ENCODE measurements at regions not wholly inside any gene's neighbourhood (a gene's known extent, or its start where the extent isn't known, plus 50 kb on each side); places are given as distances from the start of the nearest gene placed in this dataset.

- no peak for DNase-seq (ENCODE audit: low read depth, low spot score)
Measured at GRCh38 chr4:141328560-141329173, 108.0 kb downstream of the ZNF330 start.

More at GRCh38 chr4:141328560-141329173, 108.0 kb downstream of the ZNF330 start:
- Histone ChIP-seq H3K9me3 (replicated peaks; ENCODE audit: control insufficient read depth, insufficient read depth, low read length) (no peaks in the 10 kb centered on the region), H3K4me2 (ENCODE audit: insufficient read depth, low read length) (no peak overlapping the region), H3K4me3 (replicated peaks in 1 of 3; ENCODE audit: insufficient read depth in 1 of 3, low read depth in 1 of 3, low read length in 3 of 3) (no peak overlapping the region), H3K9ac (replicated peaks; ENCODE audit: extremely low read depth, insufficient read depth, low read length) (no peak overlapping the region), H3K4me1 (ENCODE audit: control insufficient read depth, extremely low read depth, insufficient read depth, low read length) (peaks cover 2% of the 10 kb centered on the region), H4K20me1 (replicated peaks; ENCODE audit: control insufficient read depth, extremely low read depth, insufficient read depth, low read length) (no peaks in the 10 kb centered on the region), H3K36me3 (ENCODE audit: control insufficient read depth in 2 of 2, extremely low read depth in 1 of 2, insufficient read depth in 2 of 2, low read length in 2 of 2) (no peaks in the 10 kb centered on the region), H3K79me2 (ENCODE audit: control insufficient read depth, insufficient read depth, low read length) (no peaks in the 10 kb centered on the region), H2AFZ (ENCODE audit: low read depth, low read length) (no peak overlapping the region), H3K9me1 (replicated peaks; ENCODE audit: control insufficient read depth, extremely low read depth, insufficient read depth, low read length) (no peaks in the 10 kb centered on the region), H3K27ac (ENCODE audit: insufficient read depth, low read depth, low read length) (no peak overlapping the region), H3K27me3 (ENCODE audit: control insufficient read depth in 2 of 2, insufficient read depth in 2 of 2, low read length in 2 of 2) (no peaks in the 10 kb centered on the region)
- TF ChIP-seq EZH2 (IDR thresholded peaks at IDR 0.05; ENCODE audit: borderline replicate concordance, low read depth, low read length, severe bottlenecking): no peak
- TF ChIP-seq GATA2 (IDR thresholded peaks at IDR 0.05; ENCODE audit: insufficient read depth, insufficient read length, low read depth, low read length): no peak
- no peak for TF ChIP-seq JUN (IDR thresholded peaks at IDR 0.05; ENCODE audit: borderline replicate concordance, insufficient read depth, insufficient read length, low read depth)
- TF ChIP-seq, protein P1, sequence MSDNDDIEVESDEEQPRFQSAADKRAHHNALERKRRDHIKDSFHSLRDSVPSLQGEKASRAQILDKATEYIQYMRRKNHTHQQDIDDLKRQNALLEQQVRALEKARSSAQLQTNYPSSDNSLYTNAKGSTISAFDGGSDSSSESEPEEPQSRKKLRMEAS (IDR thresholded peaks at IDR 0.05; ENCODE audit: insufficient read depth, insufficient read length): no peak
- TF ChIP-seq, protein P2, sequence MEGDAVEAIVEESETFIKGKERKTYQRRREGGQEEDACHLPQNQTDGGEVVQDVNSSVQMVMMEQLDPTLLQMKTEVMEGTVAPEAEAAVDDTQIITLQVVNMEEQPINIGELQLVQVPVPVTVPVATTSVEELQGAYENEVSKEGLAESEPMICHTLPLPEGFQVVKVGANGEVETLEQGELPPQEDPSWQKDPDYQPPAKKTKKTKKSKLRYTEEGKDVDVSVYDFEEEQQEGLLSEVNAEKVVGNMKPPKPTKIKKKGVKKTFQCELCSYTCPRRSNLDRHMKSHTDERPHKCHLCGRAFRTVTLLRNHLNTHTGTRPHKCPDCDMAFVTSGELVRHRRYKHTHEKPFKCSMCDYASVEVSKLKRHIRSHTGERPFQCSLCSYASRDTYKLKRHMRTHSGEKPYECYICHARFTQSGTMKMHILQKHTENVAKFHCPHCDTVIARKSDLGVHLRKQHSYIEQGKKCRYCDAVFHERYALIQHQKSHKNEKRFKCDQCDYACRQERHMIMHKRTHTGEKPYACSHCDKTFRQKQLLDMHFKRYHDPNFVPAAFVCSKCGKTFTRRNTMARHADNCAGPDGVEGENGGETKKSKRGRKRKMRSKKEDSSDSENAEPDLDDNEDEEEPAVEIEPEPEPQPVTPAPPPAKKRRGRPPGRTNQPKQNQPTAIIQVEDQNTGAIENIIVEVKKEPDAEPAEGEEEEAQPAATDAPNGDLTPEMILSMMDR (IDR thresholded peaks at IDR 0.05; ENCODE audit: extremely low read depth in 1 of 2, insufficient read depth in 1 of 2, low read depth in 1 of 2, low read length in 2 of 2): no peak
- no peak for TF ChIP-seq POLR2AphosphoS5 (IDR thresholded peaks at IDR 0.05; ENCODE audit: insufficient read depth, low read depth, low read length)
- no peak for TF ChIP-seq FOS (IDR thresholded peaks at IDR 0.05; ENCODE audit: borderline replicate concordance, insufficient read depth, low read length)
- no peak for FAIRE-seq
- intact Hi-C loops (cut with micrococcal nuclease): no loop called here
- ChIA-PET CTCF (interaction anchor here (1.9 kb wide), 1 partner anchor 17 kb away, joined by 6 read pairs; no protein-coding TSS in a partner anchor), POLR2A (no interaction called here)
- no TSS peak for BruUV-seq (replicated peaks)
- dilution Hi-C loops (cut with MboI; ENCODE audit: extremely low pct_ligation_motif_present, low sequenced_read_pairs): no loop called here
